Heart left ventricle (tissue), 13 donors: ENCODE measurements at regions not wholly inside any gene's neighbourhood (a gene's known extent, or its start where the extent isn't known, plus 50 kb on each side); places are given as distances from the start of the nearest gene placed in this dataset.

ENCODE experiments used
- POLR2A ChIP-seq, 2 donors: fragments of 450-650 bp; IDR thresholded peaks; one replicate each; pipeline ENCODE4 v1.6.1; 2017; ENCODE audit warnings: antibody characterized with exemption in 2 of 2, mild to moderate bottlenecking in 2 of 2, moderate library complexity in 2 of 2
- TF ChIP-seq, protein P1 (sequence below), 12 donors: fragments of 200-600 bp; sonication (generic) in 4 of 12; IDR thresholded peaks; one replicate each; pipeline versions ENCODE4 v1.5.0 to v1.8.0; 2018 to 2022; ENCODE audit warnings: antibody characterized with exemption in 12 of 12, mild to moderate bottlenecking in 5 of 12
- donor health status: ischemic (EF 13 %, LVEDD 7.1; RV severe dilation, severe dysfunction).
- donor health status: DM: no; HTN: yes; CAD: no.
- donor health status: DM: no; HTN: no; CAD: no.
- donor health status: ischemic (EF 25% LVEDD 6.9; RV normal size, moderate dysfunction).
- donor health status: ischemic (EF 25% LVEDD 5.7; RV mildly dilated, moderate dysfunction).
- donor health status: ischemic (EF 35%, LVEDD 5.7; RV mildly dilated, moderate dysfunction).
- donor health status: nonischemic (EF 11% LVEDD 7.7; RV severe dilation, severe dysfunction).
- donor health status: DM: yes; HTN: yes; CAD: no.
- donor health status: PGD.
- donor health status: ischemic (EF 29% LVEDD 5.4; RV normal size, mild dysfunction).
- donor health status: nonischemic (EF 23%, LVEDD 6.1; RV moderate dilation, normal function).

DNA sequence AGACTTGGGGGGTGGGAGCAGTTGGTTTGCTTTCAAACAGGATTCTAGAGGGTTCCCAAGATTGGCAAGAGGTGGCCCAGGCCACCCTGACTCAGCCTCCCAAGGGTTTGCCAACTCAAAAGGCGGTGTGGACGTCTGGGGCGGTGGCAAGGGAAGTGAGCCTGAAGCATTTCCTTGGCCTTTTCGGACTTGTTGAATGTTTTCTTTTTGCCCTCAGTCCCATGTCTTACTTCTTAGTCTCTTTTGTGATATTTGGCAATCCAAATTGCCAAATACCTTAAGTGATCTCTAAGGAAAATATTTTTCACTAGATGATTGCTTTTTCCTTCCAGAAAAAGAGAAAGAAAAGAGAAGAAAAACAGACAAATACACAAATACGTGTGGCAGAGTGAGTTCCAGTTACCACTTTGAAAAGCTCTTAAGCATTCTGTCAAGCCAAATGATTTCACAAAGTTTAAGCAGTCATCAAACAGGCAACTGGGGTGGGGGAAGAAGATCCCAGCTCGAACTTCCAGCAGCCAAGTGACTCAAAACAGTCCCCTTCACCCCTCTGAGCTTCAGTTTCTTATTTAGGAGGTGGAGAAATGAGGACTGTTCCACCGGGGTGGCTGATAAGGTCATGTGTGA lies 374.6 kb upstream of the USP24 start:
- no peak for TF ChIP-seq POLR2A (IDR thresholded peaks at IDR 0.05)
- TF ChIP-seq, protein P1, sequence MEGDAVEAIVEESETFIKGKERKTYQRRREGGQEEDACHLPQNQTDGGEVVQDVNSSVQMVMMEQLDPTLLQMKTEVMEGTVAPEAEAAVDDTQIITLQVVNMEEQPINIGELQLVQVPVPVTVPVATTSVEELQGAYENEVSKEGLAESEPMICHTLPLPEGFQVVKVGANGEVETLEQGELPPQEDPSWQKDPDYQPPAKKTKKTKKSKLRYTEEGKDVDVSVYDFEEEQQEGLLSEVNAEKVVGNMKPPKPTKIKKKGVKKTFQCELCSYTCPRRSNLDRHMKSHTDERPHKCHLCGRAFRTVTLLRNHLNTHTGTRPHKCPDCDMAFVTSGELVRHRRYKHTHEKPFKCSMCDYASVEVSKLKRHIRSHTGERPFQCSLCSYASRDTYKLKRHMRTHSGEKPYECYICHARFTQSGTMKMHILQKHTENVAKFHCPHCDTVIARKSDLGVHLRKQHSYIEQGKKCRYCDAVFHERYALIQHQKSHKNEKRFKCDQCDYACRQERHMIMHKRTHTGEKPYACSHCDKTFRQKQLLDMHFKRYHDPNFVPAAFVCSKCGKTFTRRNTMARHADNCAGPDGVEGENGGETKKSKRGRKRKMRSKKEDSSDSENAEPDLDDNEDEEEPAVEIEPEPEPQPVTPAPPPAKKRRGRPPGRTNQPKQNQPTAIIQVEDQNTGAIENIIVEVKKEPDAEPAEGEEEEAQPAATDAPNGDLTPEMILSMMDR (IDR thresholded peaks at IDR 0.05) = no peak
